GM23338 (cell line): ENCODE measurements at regions not wholly inside any gene's neighbourhood (a gene's known extent, or its start where the extent isn't known, plus 50 kb on each side); places are given as distances from the start of the nearest gene placed in this dataset.
A peak's percentile ranks its signal among the peaks of the same experiment; 100 is the strongest.

Source experiments
- ATAC-seq: fragments of 200-7000 bp; cut with Tn5 transposase; 3 replicates; pipeline ENCODE4 v1.9.1; 2020
- DNase-seq: peaks from one replicate; pipeline ENCODE4 v3.0.0-alpha.2; 2015; ENCODE audit warnings: low spot score
- H2AFZ ChIP-seq: fragments of 200-600 bp; sonication (generic); 2 replicates; pipeline ENCODE4 v1.8.0; 2016; ENCODE audit warnings: antibody characterized with exemption, mild to moderate bottlenecking, moderate library complexity
- H3F3A ChIP-seq: fragments of 200-600 bp; sonication (generic); replicated peaks from 2 replicates; pipeline ENCODE4 v1.8.0; 2017; ENCODE audit warnings: antibody characterized with exemption, mixed run types, low read depth
- H3K27ac ChIP-seq: fragments of 200-600 bp; sonication (generic); 2 replicates; pipeline ENCODE4 v1.6.1; 2016; ENCODE audit warnings: low read depth
- H3K27me3 ChIP-seq: fragments of 200-600 bp; sonication (generic); 2 replicates; pipeline ENCODE4 v1.8.0; 2016; ENCODE audit warnings: mild to moderate bottlenecking, mixed run types, moderate library complexity; ENCODE audit not compliant: insufficient read depth
- H3K36me3 ChIP-seq: fragments of 200-600 bp; sonication (generic); 2 replicates; pipeline ENCODE4 v1.8.0; 2016; ENCODE audit warnings: mild to moderate bottlenecking; ENCODE audit not compliant: insufficient read depth
- H3K4me1 ChIP-seq: fragments of 200-600 bp; sonication (generic); 2 replicates; pipeline ENCODE4 v1.8.0; 2016; ENCODE audit warnings: mild to moderate bottlenecking, moderate library complexity; ENCODE audit not compliant: insufficient read depth
- H3K4me2 ChIP-seq: fragments of 200-600 bp; sonication (generic); 2 replicates; pipeline ENCODE4 v1.7.1; 2017; ENCODE audit warnings: mixed run types
- H3K4me3 ChIP-seq: fragments of 200-600 bp; sonication (generic); 2 replicates; pipeline ENCODE4 v1.6.1; 2016; ENCODE audit warnings: mixed run types
- H3K79me2 ChIP-seq: fragments of 200-600 bp; sonication (generic); replicated peaks from 2 replicates; pipeline ENCODE4 v1.8.0; 2017; ENCODE audit warnings: mild to moderate bottlenecking; ENCODE audit not compliant: insufficient read depth
- H3K9me2 ChIP-seq: fragments of 200-600 bp; sonication (generic); 2 replicates; pipeline ENCODE4 v1.8.0; 2017; ENCODE audit not compliant: insufficient read depth
- H4K20me1 ChIP-seq: fragments of 200-600 bp; sonication (generic); replicated peaks from 2 replicates; pipeline ENCODE4 v1.8.0; 2017; ENCODE audit warnings: mild to moderate bottlenecking; ENCODE audit not compliant: insufficient read depth
- H3K27ac Mint-ChIP-seq: 2 replicates; pipeline ENCODE4 v1.8.0; 2020; ENCODE audit warnings: inconsistent platforms, mild to moderate bottlenecking, moderate library complexity, mixed read lengths
- H3K27me3 Mint-ChIP-seq: 3 replicates; pipeline ENCODE4 v1.8.0; 2022; ENCODE audit warnings: low read depth, mild to moderate bottlenecking, moderate library complexity, mixed read lengths, inconsistent platforms; ENCODE audit not compliant: insufficient read depth, poor library complexity
- H3K36me3 Mint-ChIP-seq: 3 replicates; pipeline ENCODE4 v1.8.0; 2021; ENCODE audit warnings: low read depth, mild to moderate bottlenecking, inconsistent platforms, moderate library complexity, mixed read lengths
- H3K4me1 Mint-ChIP-seq: 3 replicates; pipeline ENCODE4 v1.8.0; 2020; ENCODE audit warnings: mild to moderate bottlenecking, inconsistent platforms, mixed read lengths
- H3K4me3 Mint-ChIP-seq: 3 replicates; pipeline ENCODE4 v1.8.0; 2021; ENCODE audit warnings: moderate library complexity, mild to moderate bottlenecking, inconsistent platforms, mixed read lengths
- H3K9me3 Mint-ChIP-seq: 3 replicates; pipeline ENCODE4 v1.8.0; 2020; ENCODE audit warnings: moderate library complexity, mild to moderate bottlenecking, inconsistent platforms, mixed read lengths
- CREB1 ChIP-seq: fragments of 250-450 bp; sonication (Bioruptor Pico); IDR thresholded peaks from 2 replicates; pipeline ENCODE4 v1.5.0; 2020; ENCODE audit warnings: low read depth, mild to moderate bottlenecking, moderate library complexity
- CTCF ChIP-seq, 2 experiments: fragments of 200-600 bp in 1 of 2; sonication (generic) in 1 of 2; conservative IDR thresholded peaks; 2 replicates each; pipeline versions ENCODE4 v1.5.1 to v1.6.1; 2016 to 2017; ENCODE audit warnings: antibody characterized with exemption in 2 of 2, low read depth in 2 of 2, mild to moderate bottlenecking in 2 of 2, moderate library complexity in 1 of 2
- EZH2 ChIP-seq: fragments of 200-600 bp; sonication (generic); IDR thresholded peaks from one replicate; pipeline ENCODE4 v1.8.0; 2017; ENCODE audit warnings: antibody characterized with exemption, mild to moderate bottlenecking, low read depth; ENCODE audit not compliant: unreplicated experiment
- JUNB ChIP-seq: IDR thresholded peaks from one replicate; pipeline ENCODE4 v1.6.1; 2016; ENCODE audit warnings: antibody characterized with exemption; ENCODE audit not compliant: unreplicated experiment
- NANOG ChIP-seq: IDR thresholded peaks from 2 replicates; pipeline ENCODE4 v1.6.1; 2016; ENCODE audit warnings: antibody characterized with exemption, borderline replicate concordance
- POLR2AphosphoS5 ChIP-seq: IDR thresholded peaks from 2 replicates; pipeline ENCODE4 v1.6.1; 2016; ENCODE audit warnings: antibody characterized with exemption, low read depth
- STAT1 ChIP-seq: IDR thresholded peaks from one replicate; pipeline ENCODE4 v1.6.1; 2016; ENCODE audit warnings: antibody characterized with exemption; ENCODE audit not compliant: unreplicated experiment
- ZNF114 ChIP-seq: fragments of 250-450 bp; sonication (Bioruptor Pico); IDR thresholded peaks from 2 replicates; pipeline ENCODE4 v1.5.0; 2020; ENCODE audit warnings: mild to moderate bottlenecking, moderate library complexity
- ZNF331 ChIP-seq: fragments of 250-450 bp; sonication (Bioruptor Pico); IDR thresholded peaks from 2 replicates; pipeline ENCODE4 v1.5.0; 2020; ENCODE audit warnings: low read depth, mild to moderate bottlenecking, moderate library complexity
- TF ChIP-seq, protein P1 (sequence below): IDR thresholded peaks from 2 replicates; pipeline ENCODE4 v1.6.1; 2016; ENCODE audit warnings: antibody characterized with exemption
- TF ChIP-seq, protein P2 (sequence below): IDR thresholded peaks from one replicate; pipeline ENCODE4 v1.6.1; 2018; ENCODE audit warnings: antibody characterized with exemption; ENCODE audit not compliant: unreplicated experiment

DNA sequence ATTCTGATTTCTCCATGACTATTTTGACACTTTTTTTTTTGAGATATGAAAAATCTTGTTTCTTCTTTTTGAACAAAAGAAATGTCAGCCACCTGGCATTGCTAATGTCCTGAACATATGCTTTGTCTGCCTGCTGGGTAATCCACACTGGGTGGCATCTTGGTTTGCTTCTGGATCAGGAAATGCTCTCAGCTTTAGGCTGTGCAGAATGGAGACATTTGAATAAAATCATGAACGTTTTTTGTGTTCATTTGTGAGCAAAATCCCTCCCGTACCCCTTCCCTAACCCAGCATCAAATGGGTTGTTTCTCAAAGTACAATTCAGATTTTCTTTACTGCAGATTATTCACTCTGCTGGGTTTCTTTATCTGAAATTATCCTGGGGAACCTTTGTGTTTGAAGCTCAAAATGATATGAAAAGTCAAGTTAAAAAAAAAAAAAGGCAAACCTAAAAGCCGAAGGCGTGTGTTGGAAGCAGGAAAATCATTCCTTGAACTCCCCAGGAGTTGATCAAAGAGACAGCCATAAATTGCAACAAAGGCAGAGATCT, 53.4 kb upstream of the KLF7 start:
- Histone ChIP-seq H3K4me3 (no peak overlapping the region), H3K4me1 (peaks cover 18% of the 10 kb centered on the region), H3K4me2 (no peak overlapping the region), H3K79me2 (no peaks in the 10 kb centered on the region), H3K27me3 (no peaks in the 10 kb centered on the region), H3K36me3 (no peaks in the 10 kb centered on the region), H3K9me2 (no peaks in the 10 kb centered on the region), H3F3A (no peaks in the 10 kb centered on the region), H3K27ac (no peak overlapping the region), H4K20me1 (no peaks in the 10 kb centered on the region), H2AFZ (peak overlapping the region; percentile 50; the same call in 1 of the 2 replicates)
- TF ChIP-seq STAT1, result no peak
- TF ChIP-seq CREB1 (CRISPR knock-in tag), result no peak
- H3K27me3 Mint-ChIP-seq, result peaks cover 3% of the 10 kb centered on the region
- H3K4me1 Mint-ChIP-seq, result peaks cover 27% of the 10 kb centered on the region
- no peak overlapping the region for H3K27ac Mint-ChIP-seq
- H3K36me3 Mint-ChIP-seq, result no peaks in the 10 kb centered on the region
- no peak for DNase-seq
- ATAC-seq, result no peak
- H3K9me3 Mint-ChIP-seq, result no peaks in the 10 kb centered on the region
- H3K4me3 Mint-ChIP-seq, result no peak overlapping the region

DNA sequence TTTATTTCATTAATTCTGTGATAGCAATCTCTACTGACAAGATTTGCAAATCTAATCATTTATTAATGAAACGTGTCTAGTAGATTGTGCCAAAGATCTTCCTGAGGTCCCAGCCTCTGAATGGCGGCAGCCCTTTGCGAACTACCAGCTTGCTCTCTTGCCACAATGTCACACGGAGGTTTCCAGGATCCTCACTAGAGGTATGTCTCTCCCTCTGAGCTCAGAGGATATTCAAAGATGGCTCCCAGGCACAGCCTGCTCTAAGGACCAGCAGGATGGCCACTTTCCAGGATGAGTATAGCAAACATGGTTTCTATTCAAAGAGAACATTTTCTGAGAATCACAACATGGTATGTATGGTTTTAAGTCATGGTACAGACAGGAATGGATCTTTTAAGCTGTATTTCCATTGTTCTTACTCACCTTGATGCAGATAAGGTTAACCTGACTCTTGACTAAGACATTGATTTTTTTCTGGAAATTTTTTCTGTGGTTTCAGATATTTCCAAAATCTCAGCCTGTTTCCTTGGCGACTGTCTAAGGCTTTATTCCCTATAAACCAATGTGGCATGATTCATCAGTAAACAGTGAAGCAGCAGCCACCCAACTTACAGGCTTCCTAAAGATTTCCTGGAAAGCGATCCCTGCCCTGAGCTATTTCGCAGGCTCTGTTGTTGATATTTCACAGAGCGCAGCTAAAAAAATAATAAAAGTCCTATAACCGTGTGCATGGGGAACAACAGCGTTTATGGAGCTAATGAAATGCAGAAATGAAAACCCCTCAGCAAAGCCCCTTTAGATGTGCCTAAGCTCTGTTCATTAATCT, 54.1 kb upstream of the KLF7 start:
- Histone ChIP-seq H3K4me2 (no peak overlapping the region), H3K4me1 (peaks cover 22% of the 10 kb centered on the region), H2AFZ (peak overlapping the region; percentile 61; the same call in 1 of the 2 replicates), H3K9me2 (no peaks in the 10 kb centered on the region), H4K20me1 (no peaks in the 10 kb centered on the region), H3F3A (no peaks in the 10 kb centered on the region), H3K4me3 (no peak overlapping the region), H3K79me2 (no peaks in the 10 kb centered on the region), H3K36me3 (no peaks in the 10 kb centered on the region), H3K27me3 (no peaks in the 10 kb centered on the region), H3K27ac (no peak overlapping the region)
- Mint-ChIP-seq H3K9me3 (no peaks in the 10 kb centered on the region), H3K27me3 (peaks cover 3% of the 10 kb centered on the region), H3K4me1 (peaks cover 31% of the 10 kb centered on the region), H3K36me3 (no peaks in the 10 kb centered on the region), H3K27ac (peak overlapping the region; percentile 37; the same call in 1 of the 2 replicates), H3K4me3 (no peak overlapping the region)
- ATAC-seq, result peak; percentile 53
- peak; percentile 21 for DNase-seq
- TF ChIP-seq POLR2AphosphoS5, result no peak
- TF ChIP-seq CTCF (conservative IDR thresholded peaks at IDR 0.05; ENCODE audit: low read depth in 2 of 2), result no peak
- no peak for TF ChIP-seq EZH2
- no peak for TF ChIP-seq ZNF331 (CRISPR knock-in tag)
- TF ChIP-seq, protein P1, sequence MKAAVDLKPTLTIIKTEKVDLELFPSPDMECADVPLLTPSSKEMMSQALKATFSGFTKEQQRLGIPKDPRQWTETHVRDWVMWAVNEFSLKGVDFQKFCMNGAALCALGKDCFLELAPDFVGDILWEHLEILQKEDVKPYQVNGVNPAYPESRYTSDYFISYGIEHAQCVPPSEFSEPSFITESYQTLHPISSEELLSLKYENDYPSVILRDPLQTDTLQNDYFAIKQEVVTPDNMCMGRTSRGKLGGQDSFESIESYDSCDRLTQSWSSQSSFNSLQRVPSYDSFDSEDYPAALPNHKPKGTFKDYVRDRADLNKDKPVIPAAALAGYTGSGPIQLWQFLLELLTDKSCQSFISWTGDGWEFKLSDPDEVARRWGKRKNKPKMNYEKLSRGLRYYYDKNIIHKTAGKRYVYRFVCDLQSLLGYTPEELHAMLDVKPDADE, result no peak
- no peak for TF ChIP-seq JUNB
- no peak for TF ChIP-seq ZNF114 (CRISPR knock-in tag)
- no peak for TF ChIP-seq CREB1 (CRISPR knock-in tag)
- TF ChIP-seq, protein P2, sequence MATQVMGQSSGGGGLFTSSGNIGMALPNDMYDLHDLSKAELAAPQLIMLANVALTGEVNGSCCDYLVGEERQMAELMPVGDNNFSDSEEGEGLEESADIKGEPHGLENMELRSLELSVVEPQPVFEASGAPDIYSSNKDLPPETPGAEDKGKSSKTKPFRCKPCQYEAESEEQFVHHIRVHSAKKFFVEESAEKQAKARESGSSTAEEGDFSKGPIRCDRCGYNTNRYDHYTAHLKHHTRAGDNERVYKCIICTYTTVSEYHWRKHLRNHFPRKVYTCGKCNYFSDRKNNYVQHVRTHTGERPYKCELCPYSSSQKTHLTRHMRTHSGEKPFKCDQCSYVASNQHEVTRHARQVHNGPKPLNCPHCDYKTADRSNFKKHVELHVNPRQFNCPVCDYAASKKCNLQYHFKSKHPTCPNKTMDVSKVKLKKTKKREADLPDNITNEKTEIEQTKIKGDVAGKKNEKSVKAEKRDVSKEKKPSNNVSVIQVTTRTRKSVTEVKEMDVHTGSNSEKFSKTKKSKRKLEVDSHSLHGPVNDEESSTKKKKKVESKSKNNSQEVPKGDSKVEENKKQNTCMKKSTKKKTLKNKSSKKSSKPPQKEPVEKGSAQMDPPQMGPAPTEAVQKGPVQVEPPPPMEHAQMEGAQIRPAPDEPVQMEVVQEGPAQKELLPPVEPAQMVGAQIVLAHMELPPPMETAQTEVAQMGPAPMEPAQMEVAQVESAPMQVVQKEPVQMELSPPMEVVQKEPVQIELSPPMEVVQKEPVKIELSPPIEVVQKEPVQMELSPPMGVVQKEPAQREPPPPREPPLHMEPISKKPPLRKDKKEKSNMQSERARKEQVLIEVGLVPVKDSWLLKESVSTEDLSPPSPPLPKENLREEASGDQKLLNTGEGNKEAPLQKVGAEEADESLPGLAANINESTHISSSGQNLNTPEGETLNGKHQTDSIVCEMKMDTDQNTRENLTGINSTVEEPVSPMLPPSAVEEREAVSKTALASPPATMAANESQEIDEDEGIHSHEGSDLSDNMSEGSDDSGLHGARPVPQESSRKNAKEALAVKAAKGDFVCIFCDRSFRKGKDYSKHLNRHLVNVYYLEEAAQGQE, result no peak
- TF ChIP-seq STAT1, result no peak
- no peak for TF ChIP-seq NANOG
